ENCODE measurements at regions not wholly inside any gene's neighbourhood (a gene's known extent, or its start where the extent isn't known, plus 50 kb on each side); places are given as distances from the start of the nearest gene placed in this dataset.

DNA sequence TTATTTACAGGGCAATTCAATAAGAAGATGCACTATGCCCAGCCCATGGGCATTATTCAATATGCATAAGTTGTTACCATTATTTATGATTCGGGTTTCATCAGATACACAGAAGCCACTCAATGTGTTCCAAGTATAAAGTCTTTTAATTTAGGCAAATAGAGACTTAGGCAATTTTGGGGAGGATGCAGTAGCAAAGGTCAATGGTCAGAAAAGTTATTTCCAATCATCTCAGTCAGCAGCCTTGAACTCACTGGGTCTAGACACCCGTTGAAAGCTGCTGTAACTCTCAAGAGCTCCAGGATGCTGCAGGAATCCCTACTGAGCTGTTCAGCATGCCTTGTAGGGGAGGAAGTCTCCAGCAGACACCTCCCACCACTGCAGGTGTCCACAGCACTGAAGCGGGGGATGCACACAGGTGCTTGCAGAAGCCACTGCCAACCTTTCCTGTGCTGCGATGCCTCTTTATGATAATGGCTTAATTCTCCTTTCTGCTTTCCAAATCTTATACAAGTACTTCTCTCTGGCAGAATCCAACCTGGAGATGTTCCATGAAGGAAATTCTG lies 155.0 kb upstream of the SUCLG2 start:
- Mint-ChIP-seq H3K36me3 (no peaks in the 10 kb centered on the region), H3K4me3 (no peak overlapping the region), H3K27ac (no peak overlapping the region), H3K4me1 (no peaks in the 10 kb centered on the region), H3K27me3 (peaks cover 2% of the 10 kb centered on the region), H3K9me3 (ENCODE audit: low read depth) (no peaks in the 10 kb centered on the region)
- DNase-seq (no peak), ATAC-seq (no peak)
- CTCF ChIA-PET: no interaction called here

- peaks cover 2% of the 10 kb centered on the region for H3K27me3 Mint-ChIP-seq
- no peaks in the 10 kb centered on the region for H3K4me1 Mint-ChIP-seq
- H3K9me3 Mint-ChIP-seq (ENCODE audit: low read depth): peaks cover under 1% of the 10 kb centered on the region
Measured at GRCh38 chr3:67808906-67809305, 154.5 kb upstream of the SUCLG2 start.

GRCh38 chr3:67804578-67804977 lies 150.2 kb upstream of the SUCLG2 start:
- peaks cover 1% of the 10 kb centered on the region for H3K36me3 Mint-ChIP-seq

More at GRCh38 chr3:67808906-67809305, 154.5 kb upstream of the SUCLG2 start:
- no peak overlapping the region for H3K27ac Mint-ChIP-seq
- DNase-seq (no peak), ATAC-seq (no peak)
- H3K4me3 Mint-ChIP-seq: no peak overlapping the region
- CTCF ChIA-PET: no interaction called here
- no peaks in the 10 kb centered on the region for H3K36me3 Mint-ChIP-seq

GRCh38 chr3:67804089-67804488 lies 149.7 kb upstream of the SUCLG2 start:
- H3K27me3 Mint-ChIP-seq: peaks cover 2% of the 10 kb centered on the region
- DNase-seq: no peak
- H3K9me3 Mint-ChIP-seq (ENCODE audit: low read depth): peaks cover 6% of the 10 kb centered on the region
- CTCF ChIA-PET: no interaction called here
- no peak overlapping the region for H3K4me3 Mint-ChIP-seq
- peaks cover 1% of the 10 kb centered on the region for H3K36me3 Mint-ChIP-seq
- H3K4me1 Mint-ChIP-seq: no peaks in the 10 kb centered on the region
- H3K27ac Mint-ChIP-seq: no peak overlapping the region
- ATAC-seq: no peak

More at GRCh38 chr3:67804578-67804977, 150.2 kb upstream of the SUCLG2 start:
- CTCF ChIA-PET: no interaction called here
- Mint-ChIP-seq H3K27me3 (peaks cover 2% of the 10 kb centered on the region), H3K9me3 (ENCODE audit: low read depth) (peaks cover 6% of the 10 kb centered on the region), H3K4me1 (no peaks in the 10 kb centered on the region), H3K27ac (no peak overlapping the region), H3K4me3 (no peak overlapping the region)
- DNase-seq (no peak), ATAC-seq (no peak)

GRCh38 chr3:67798412-67798811 lies 144.0 kb upstream of the SUCLG2 start:
- DNase-seq (no peak), ATAC-seq (no peak)
- H3K27ac Mint-ChIP-seq: no peak overlapping the region
- no peaks in the 10 kb centered on the region for H3K4me1 Mint-ChIP-seq
- no peaks in the 10 kb centered on the region for H3K9me3 Mint-ChIP-seq (ENCODE audit: low read depth)
- CTCF ChIA-PET: no interaction called here
- H3K27me3 Mint-ChIP-seq: no peaks in the 10 kb centered on the region
- no peak overlapping the region for H3K4me3 Mint-ChIP-seq
- peaks cover 1% of the 10 kb centered on the region for H3K36me3 Mint-ChIP-seq

- Mint-ChIP-seq H3K4me3 (no peak overlapping the region), H3K4me1 (no peaks in the 10 kb centered on the region), H3K27ac (no peak overlapping the region), H3K9me3 (ENCODE audit: low read depth) (peaks cover 2% of the 10 kb centered on the region), H3K36me3 (peaks cover under 1% of the 10 kb centered on the region), H3K27me3 (no peaks in the 10 kb centered on the region)
- ATAC-seq (no peak), DNase-seq (no peak)
- CTCF ChIA-PET: interaction anchor here (1.2 to 4.2 kb wide), 4 partner anchors 408 to 821 kb away, joined by 3 to 21 read pairs (median 10); no protein-coding TSS in a partner anchor
Measured at GRCh38 chr3:67791620-67792019, 137.2 kb upstream of the SUCLG2 start.

- CTCF ChIA-PET: interaction anchor here (0.7 to 4.2 kb wide), 14 partner anchors 11 to 851 kb away, joined by 3 to 21 read pairs (median 3); no protein-coding TSS in a partner anchor
- Mint-ChIP-seq H3K4me3 (no peak overlapping the region), H3K4me1 (no peaks in the 10 kb centered on the region), H3K27me3 (no peaks in the 10 kb centered on the region), H3K9me3 (ENCODE audit: low read depth) (peaks cover 4% of the 10 kb centered on the region), H3K36me3 (peaks cover 3% of the 10 kb centered on the region), H3K27ac (no peak overlapping the region)
- peak; percentile 76 for ATAC-seq
- DNase-seq: peak; percentile 66
Measured at GRCh38 chr3:67790043-67790442, 135.6 kb upstream of the SUCLG2 start.

- no peaks in the 10 kb centered on the region for H3K4me1 Mint-ChIP-seq
- DNase-seq (no peak), ATAC-seq (no peak)
- peaks cover 6% of the 10 kb centered on the region for H3K36me3 Mint-ChIP-seq
- CTCF ChIA-PET: no interaction called here
- no peak overlapping the region for H3K4me3 Mint-ChIP-seq
- H3K27me3 Mint-ChIP-seq: no peaks in the 10 kb centered on the region
- H3K27ac Mint-ChIP-seq: no peak overlapping the region
- peaks cover 8% of the 10 kb centered on the region for H3K9me3 Mint-ChIP-seq (ENCODE audit: low read depth)
Measured at GRCh38 chr3:67788396-67788795, 134.0 kb upstream of the SUCLG2 start.

- Mint-ChIP-seq H3K4me3 (no peak overlapping the region), H3K4me1 (no peaks in the 10 kb centered on the region), H3K36me3 (peaks cover 6% of the 10 kb centered on the region), H3K27me3 (no peaks in the 10 kb centered on the region), H3K9me3 (ENCODE audit: low read depth) (peaks cover 10% of the 10 kb centered on the region), H3K27ac (no peak overlapping the region)
- CTCF ChIA-PET: no interaction called here
- ATAC-seq (no peak), DNase-seq (no peak)
Measured at GRCh38 chr3:67783281-67784250, 129.2 kb upstream of the SUCLG2 start.

GRCh38 chr3:67781871-67782270 lies 127.5 kb upstream of the SUCLG2 start:
- H3K4me1 Mint-ChIP-seq: no peaks in the 10 kb centered on the region
- H3K36me3 Mint-ChIP-seq: peaks cover 6% of the 10 kb centered on the region
- H3K9me3 Mint-ChIP-seq (ENCODE audit: low read depth): peaks cover 8% of the 10 kb centered on the region
- no peak overlapping the region for H3K4me3 Mint-ChIP-seq
- H3K27ac Mint-ChIP-seq: no peak overlapping the region
- no peak for DNase-seq
- CTCF ChIA-PET: interaction anchor here (0.6 kb wide), 1 partner anchor 140 kb away, joined by 3 read pairs; no protein-coding TSS in a partner anchor
- no peak for ATAC-seq
- H3K27me3 Mint-ChIP-seq: no peaks in the 10 kb centered on the region

DNA sequence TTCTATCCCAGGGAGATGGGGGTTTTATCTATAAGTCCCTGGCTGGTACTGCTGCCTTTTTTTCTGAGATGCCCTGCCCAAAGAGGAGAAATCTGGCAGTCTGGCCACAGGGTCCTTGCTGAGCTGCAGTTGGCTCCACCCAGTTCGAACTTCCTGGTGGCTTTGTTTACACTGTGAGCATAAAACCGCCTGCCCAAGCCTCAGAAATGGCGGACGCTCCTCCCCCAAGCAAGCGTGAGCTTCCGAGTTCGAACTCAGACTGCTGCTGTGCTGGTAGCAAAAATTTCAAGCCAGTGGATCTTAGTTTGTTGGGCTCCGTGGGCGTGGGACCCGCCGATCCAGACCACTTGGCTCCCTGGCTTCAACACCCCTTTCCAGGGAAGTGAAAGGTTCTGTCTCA lies 126.8 kb upstream of the SUCLG2 start:
- ATAC-seq (no peak), DNase-seq (no peak)
- Mint-ChIP-seq H3K9me3 (ENCODE audit: low read depth) (peaks cover 8% of the 10 kb centered on the region), H3K27me3 (no peaks in the 10 kb centered on the region), H3K27ac (no peak overlapping the region), H3K4me3 (no peak overlapping the region), H3K4me1 (no peaks in the 10 kb centered on the region), H3K36me3 (peaks cover 5% of the 10 kb centered on the region)
- CTCF ChIA-PET: interaction anchor here (1.1 kb wide), 1 partner anchor 667 kb away, joined by 3 read pairs; no protein-coding TSS in a partner anchor

GRCh38 chr3:67774676-67775075 lies 120.3 kb upstream of the SUCLG2 start:
- Mint-ChIP-seq H3K9me3 (ENCODE audit: low read depth) (no peaks in the 10 kb centered on the region), H3K36me3 (no peaks in the 10 kb centered on the region), H3K27ac (no peak overlapping the region), H3K4me1 (no peaks in the 10 kb centered on the region), H3K27me3 (no peaks in the 10 kb centered on the region), H3K4me3 (no peak overlapping the region)
- DNase-seq (no peak), ATAC-seq (no peak)
- CTCF ChIA-PET: no interaction called here

GRCh38 chr3:67765575-67765974 lies 111.2 kb upstream of the SUCLG2 start:
- no peak for ATAC-seq
- CTCF ChIA-PET: no interaction called here
- no peaks in the 10 kb centered on the region for H3K27me3 Mint-ChIP-seq
- H3K4me1 Mint-ChIP-seq: no peaks in the 10 kb centered on the region
- DNase-seq: no peak
- no peak overlapping the region for H3K27ac Mint-ChIP-seq
- H3K4me3 Mint-ChIP-seq: no peak overlapping the region
- peaks cover 12% of the 10 kb centered on the region for H3K9me3 Mint-ChIP-seq (ENCODE audit: low read depth)
- peaks cover 3% of the 10 kb centered on the region for H3K36me3 Mint-ChIP-seq

DNA sequence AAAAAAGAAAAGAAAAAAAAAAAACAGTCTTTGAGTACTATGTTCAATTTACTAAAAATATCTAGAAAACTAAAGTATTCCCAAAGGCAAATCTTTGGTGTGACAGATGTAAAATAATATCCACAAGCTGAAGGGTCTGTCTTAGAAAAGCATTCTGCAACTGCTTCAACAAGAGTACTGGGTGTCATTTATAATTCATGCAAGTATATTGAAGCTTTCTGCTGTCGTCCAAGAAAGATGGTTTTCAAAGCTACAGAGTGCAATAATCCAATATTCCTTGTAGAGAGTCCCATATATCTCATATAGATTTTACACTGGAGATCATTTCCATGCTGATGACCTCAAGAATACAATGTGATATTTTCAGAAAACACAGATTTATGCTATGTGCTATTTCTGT lies 90.9 kb upstream of the SUCLG2 start:
- Mint-ChIP-seq H3K27ac (no peak overlapping the region), H3K4me1 (no peaks in the 10 kb centered on the region), H3K9me3 (ENCODE audit: low read depth) (peaks cover 2% of the 10 kb centered on the region), H3K27me3 (no peaks in the 10 kb centered on the region), H3K4me3 (no peak overlapping the region), H3K36me3 (peaks cover 4% of the 10 kb centered on the region)
- no peak for DNase-seq
- CTCF ChIA-PET: no interaction called here
- ATAC-seq: no peak
